ENCODE measurements at regions not wholly inside any gene's neighbourhood (a gene's known extent, or its start where the extent isn't known, plus 50 kb on each side); places are given as distances from the start of the nearest gene placed in this dataset.

- dilution Hi-C loops (cut with HindIII; ENCODE audit: low sequenced_read_pairs, unreplicated experiment), result no loop called here
- H3K9me3 ChIP-seq (ENCODE audit: control insufficient read depth, insufficient read depth, low read length), result no peaks in the 10 kb centered on the region
- H3K4me2 ChIP-seq (ENCODE audit: low read depth, low read length), result no peak overlapping the region
- ChIA-PET CTCF (no interaction called here), POLR2A (ENCODE audit: unreplicated experiment) (no interaction called here)
- H3K79me1 ChIP-seq (ENCODE audit: low read depth in 1 of 2, low read length in 2 of 2), result no peaks in the 10 kb centered on the region; a peak in 1 of 4 replicates
- DNase-seq (no peak), ATAC-seq (ENCODE audit: low read depth) (no peak)
- no peak overlapping the region for H3K23ac ChIP-seq (ENCODE audit: low read depth, low read length)
- H3K4ac ChIP-seq (ENCODE audit: low read depth, low read length), result no peak overlapping the region
- no peak overlapping the region for H2AFZ ChIP-seq (replicated peaks; ENCODE audit: low read length, poor library complexity)
- H3K9me1 ChIP-seq (ENCODE audit: insufficient read depth, low read length), result no peaks in the 10 kb centered on the region
- intact Hi-C loops (cut with micrococcal nuclease), result no loop called here
- H2BK5ac ChIP-seq (ENCODE audit: low read depth, low read length, poor library complexity, severe bottlenecking), result no peak overlapping the region
- H3K56ac ChIP-seq (ENCODE audit: extremely low read depth, insufficient read depth, low read length), result no peak overlapping the region
- H3K27ac ChIP-seq (ENCODE audit: insufficient read depth, low read length), result no peak overlapping the region
- no peak overlapping the region for H4K8ac ChIP-seq (ENCODE audit: low read depth in 2 of 2, low read length in 2 of 2)
- H2AK9ac ChIP-seq (replicated peaks; ENCODE audit: low read depth, low read length, poor library complexity), result no peak overlapping the region
- no peaks in the 10 kb centered on the region; the same call in 1 of the 2 replicates for H4K20me1 ChIP-seq (ENCODE audit: insufficient read depth, low read length)
- H3K14ac ChIP-seq (replicated peaks; ENCODE audit: low read depth, low read length), result no peak overlapping the region
- H2BK15ac ChIP-seq (ENCODE audit: low read depth, low read length), result no peak overlapping the region
- H3K4me1 ChIP-seq (ENCODE audit: control insufficient read depth, insufficient read depth, low read length), result peaks cover 2% of the 10 kb centered on the region; the same call in 1 of the 2 replicates
- no peaks in the 10 kb centered on the region for H3K36me3 ChIP-seq (ENCODE audit: control insufficient read depth, insufficient read depth, low read length)
- no peak overlapping the region for H2BK120ac ChIP-seq (ENCODE audit: low read depth, low read length)
- in situ Hi-C loops (cut with MboI; ENCODE audit: low sequenced_read_pairs), result no loop called here
- no peak overlapping the region for H4K91ac ChIP-seq (ENCODE audit: insufficient read depth, low read depth, low read length)
- no peaks in the 10 kb centered on the region for H3K27me3 ChIP-seq (ENCODE audit: control insufficient read depth, insufficient read depth, low read length)
- no TSS peak for BruUV-seq (replicated peaks)
- no peak for TF ChIP-seq BHLHE40 (IDR thresholded peaks at IDR 0.05; ENCODE audit: low read depth, low read length)
- no peak for TF ChIP-seq CEBPB (IDR thresholded peaks at IDR 0.05; ENCODE audit: low read depth, low read length)
- no peak for TF ChIP-seq RFX5 (IDR thresholded peaks at IDR 0.05; ENCODE audit: low read depth, low read length)
- TF ChIP-seq USF2 (IDR thresholded peaks at IDR 0.05; ENCODE audit: low read depth, low read length), result no peak
- no peak for TF ChIP-seq MAFK (IDR thresholded peaks at IDR 0.05; ENCODE audit: low read depth, low read length)
- TF ChIP-seq FOS (IDR thresholded peaks at IDR 0.05; ENCODE audit: low read depth, low read length), result no peak
- no peak for TF ChIP-seq CTCF (conservative IDR thresholded peaks at IDR 0.05; ENCODE audit: low read depth, low read length)
- no peak for TF ChIP-seq CHD1 (IDR thresholded peaks at IDR 0.05; ENCODE audit: low read depth, low read length)
- TF ChIP-seq RAD21 (IDR thresholded peaks at IDR 0.05; ENCODE audit: low read length), result no peak
- no peak for TF ChIP-seq NFE2L2 (IDR thresholded peaks at IDR 0.05; ENCODE audit: low read depth, low read length)
- no peak for TF ChIP-seq POLR2A (IDR thresholded peaks at IDR 0.05; ENCODE audit: low read depth, low read length)
- TF ChIP-seq ELK1 (IDR thresholded peaks at IDR 0.05; ENCODE audit: borderline replicate concordance, low read depth, low read length), result no peak
- no peak for TF ChIP-seq MXI1 (IDR thresholded peaks at IDR 0.05; ENCODE audit: borderline replicate concordance, low read depth, low read length)
- TF ChIP-seq SMC3 (IDR thresholded peaks at IDR 0.05; ENCODE audit: low read depth, low read length), result no peak
- TF ChIP-seq RCOR1 (IDR thresholded peaks at IDR 0.05; ENCODE audit: insufficient replicate concordance, low read length), result no peak
- no peak for TF ChIP-seq MAZ (IDR thresholded peaks at IDR 0.05; ENCODE audit: borderline replicate concordance, low read depth, low read length)
- H4K5ac ChIP-seq (ENCODE audit: low read depth, low read length), result no peak overlapping the region
- H3K4me3 ChIP-seq (ENCODE audit: insufficient read depth, low read depth, low read length), result no peak overlapping the region
- no CpG with 5 or more reads among the region's 1 CpG for WGBS, 2 experiments (ENCODE audit: extremely low coverage in 2 of 2, insufficient read length in 1 of 2)
- H2AK5ac ChIP-seq (ENCODE audit: low read depth, low read length), result no peak overlapping the region
- no peak overlapping the region for H2BK20ac ChIP-seq (ENCODE audit: low read depth, low read length)
- no peak overlapping the region for H3K9ac ChIP-seq (ENCODE audit: low read depth, low read length)
- H3K18ac ChIP-seq (ENCODE audit: low read depth, low read length), result no peak overlapping the region
These were observed 129.8 kb upstream of the LIMCH1 start for GRCh38 chr4:41408150-41408549.

All from IMR-90 (cell line).